H1 (cell line): ENCODE measurements at regions not wholly inside any gene's neighbourhood (a gene's known extent, or its start where the extent isn't known, plus 50 kb on each side); places are given as distances from the start of the nearest gene placed in this dataset.

ENCODE experiments used
- CTCF ChIA-PET: fragments of 300-600 bp; sonication (Branson Sonifier 250); formaldehyde crosslinking; loops from one replicate; lab custom pipeline; 2021; ENCODE audit not compliant: partially characterized antibody; lab: Charles Lee
- POLR2A ChIA-PET: fragments of 300-600 bp; sonication (Branson Sonifier 250); formaldehyde crosslinking; loops from one replicate; lab custom pipeline; 2021; ENCODE audit warnings: inconsistent platforms; ENCODE audit not compliant: partially characterized antibody; lab: Charles Lee
- DNase-seq, 2 experiments: peaks; one replicate each; pipeline versions ENCODE4 v3.0.0 to v3.0.0-alpha.2; 2010 to 2022; ENCODE audit warnings: low spot score in 2 of 2, low read depth in 1 of 2, mixed read lengths in 1 of 2
- FAIRE-seq: peaks from 2 replicates; lab custom pipeline; 2011; peaks lifted over from hg19 to GRCh38; lab: Jason Lieb, UNC
- H2AFZ ChIP-seq: 2 replicates; pipeline ENCODE4 v1.8.1; 2012; ENCODE audit warnings: low read length, inconsistent platforms
- H2AK5ac ChIP-seq: 2 replicates; pipeline ENCODE4 v1.6.1; 2013; ENCODE audit warnings: low read depth, low read length
- H2BK120ac ChIP-seq: replicated peaks from 2 replicates; pipeline ENCODE3; 2013; ENCODE audit warnings: low read depth, low read length, inconsistent platforms
- H2BK12ac ChIP-seq: 2 replicates; pipeline ENCODE4 v1.6.1; 2013; ENCODE audit warnings: low read depth, low read length
- H2BK15ac ChIP-seq: 2 replicates; pipeline ENCODE4 v1.6.1; 2013; ENCODE audit warnings: low read length
- H2BK20ac ChIP-seq: 2 replicates; pipeline ENCODE4 v1.6.1; 2013; ENCODE audit warnings: low read length
- H2BK5ac ChIP-seq: 2 replicates; pipeline ENCODE4 v1.6.1; 2013; ENCODE audit warnings: low read depth, low read length
- H3K14ac ChIP-seq: 2 replicates; pipeline ENCODE4 v1.6.1; 2013; ENCODE audit warnings: inconsistent platforms; ENCODE audit not compliant: insufficient read length
- H3K18ac ChIP-seq: 2 replicates; pipeline ENCODE4 v1.6.1; 2013; ENCODE audit warnings: low read length; ENCODE audit errors: extremely low read depth
- H3K23ac ChIP-seq: 2 replicates; pipeline ENCODE4 v1.6.1; 2013; ENCODE audit warnings: inconsistent platforms; ENCODE audit not compliant: insufficient read length
- H3K23me2 ChIP-seq: 2 replicates; pipeline ENCODE4 v1.6.1; 2013; ENCODE audit warnings: low read depth, low read length
- H3K27ac ChIP-seq: 2 replicates; pipeline ENCODE4 v1.6.1; 2011; ENCODE audit warnings: low read depth, low read length, inconsistent platforms
- H3K27me3 ChIP-seq, 4 experiments: replicated peaks in 1 of 4; 1 replicate in 1 of 4; 2 replicates in 3 of 4; pipeline versions ENCODE4 v1.6.1 to v1.8.1; 2011 to 2013; ENCODE audit warnings: low read length in 3 of 4, mild to moderate bottlenecking in 3 of 4, inconsistent platforms in 2 of 4, mixed read lengths in 2 of 4, moderate library complexity in 1 of 4; ENCODE audit not compliant: control insufficient read depth in 3 of 4, insufficient read depth in 3 of 4; ENCODE audit errors: extremely low read depth in 1 of 4
- H3K36me3 ChIP-seq, 4 experiments: 2 replicates each; pipeline versions ENCODE4 v1.6.1 to v1.8.1; 2011 to 2013; ENCODE audit warnings: mild to moderate bottlenecking in 4 of 4, low read length in 3 of 4, moderate library complexity in 2 of 4, control low read depth in 1 of 4, inconsistent platforms in 1 of 4; ENCODE audit not compliant: insufficient read depth in 4 of 4, control insufficient read depth in 2 of 4
- H3K4ac ChIP-seq: replicated peaks from 2 replicates; pipeline ENCODE3; 2013; ENCODE audit warnings: low read length, low read depth, mixed read lengths, inconsistent platforms; ENCODE audit not compliant: insufficient read length
- H3K4me1 ChIP-seq, 4 experiments: replicated peaks in 1 of 4; 1 replicate in 1 of 4; 2 replicates in 3 of 4; pipeline versions ENCODE4 v1.6.1 to v1.8.1; 2011 to 2013; ENCODE audit warnings: low read length in 3 of 4, inconsistent platforms in 2 of 4, mixed read lengths in 1 of 4; ENCODE audit not compliant: insufficient read depth in 4 of 4, control insufficient read depth in 3 of 4
- H3K4me2 ChIP-seq, 2 experiments: 2 replicates each; pipeline versions ENCODE4 v1.6.1 to v1.8.1; 2011 to 2013; ENCODE audit warnings: low read depth in 2 of 2, low read length in 2 of 2, control low read depth in 1 of 2, inconsistent platforms in 1 of 2, mild to moderate bottlenecking in 1 of 2; ENCODE audit not compliant: insufficient read depth in 1 of 2
- H3K4me3 ChIP-seq, 4 experiments: fragments of 200-600, 300-600 bp in 1 of 4; sonication (generic), shearing (Covaris generic), sonication (Bioruptor Twin) in 1 of 4; 2 replicates each; pipeline versions ENCODE4 v1.5.1 to v1.8.1; 2011 to 2016; ENCODE audit warnings: low read length in 4 of 4, low read depth in 3 of 4, control low read depth in 2 of 4, inconsistent platforms in 2 of 4, mild to moderate bottlenecking in 2 of 4, mixed read lengths in 1 of 4, moderate library complexity in 1 of 4; ENCODE audit not compliant: insufficient read depth in 2 of 4; ENCODE audit errors: extremely low read depth in 1 of 4
- H3K56ac ChIP-seq: replicated peaks from 2 replicates; pipeline ENCODE3; 2013; ENCODE audit warnings: low read depth, mild to moderate bottlenecking, mixed read lengths, low read length, inconsistent platforms; ENCODE audit not compliant: insufficient read length
- H3K79me1 ChIP-seq: 2 replicates; pipeline ENCODE4 v1.6.1; 2013; ENCODE audit warnings: low read depth, low read length, control low read depth
- H3K79me2 ChIP-seq, 2 experiments: 2 replicates each; pipeline versions ENCODE4 v1.6.1 to v1.8.1; 2012 to 2013; ENCODE audit warnings: low read length in 2 of 2, mild to moderate bottlenecking in 2 of 2, inconsistent platforms in 1 of 2; ENCODE audit not compliant: insufficient read depth in 2 of 2, control insufficient read depth in 1 of 2
- H3K9ac ChIP-seq, 4 experiments: replicated peaks in 1 of 4; 1 replicate in 1 of 4; 2 replicates in 3 of 4; pipeline versions ENCODE4 v1.6.1 to v1.8.1; 2011 to 2013; ENCODE audit warnings: low read depth in 3 of 4, low read length in 3 of 4, control low read depth in 2 of 4, mild to moderate bottlenecking in 2 of 4, moderate library complexity in 2 of 4, inconsistent platforms in 1 of 4; ENCODE audit errors: extremely low read depth in 1 of 4
- H3K9me3 ChIP-seq, 2 experiments: 2 replicates each; pipeline versions ENCODE4 v1.6.1 to v1.8.1; 2012 to 2013; ENCODE audit warnings: mild to moderate bottlenecking in 2 of 2, moderate library complexity in 2 of 2, control low read depth in 1 of 2, inconsistent platforms in 1 of 2, low read depth in 1 of 2, low read length in 1 of 2, mixed read lengths in 1 of 2; ENCODE audit not compliant: insufficient read depth in 2 of 2
- H4K20me1 ChIP-seq, 2 experiments: replicated peaks in 1 of 2; 2 replicates each; pipeline versions ENCODE3 to v1.8.1; 2011 to 2013; ENCODE audit warnings: inconsistent platforms in 2 of 2, low read length in 2 of 2, mild to moderate bottlenecking in 1 of 2; ENCODE audit not compliant: insufficient read depth in 2 of 2, control insufficient read depth in 1 of 2
- H4K5ac ChIP-seq: 2 replicates; pipeline ENCODE4 v1.6.1; 2013; ENCODE audit warnings: low read length, low read depth, mixed read lengths, inconsistent platforms; ENCODE audit not compliant: insufficient read length
- H4K8ac ChIP-seq: 2 replicates; pipeline ENCODE4 v1.8.0; 2013; ENCODE audit warnings: mild to moderate bottlenecking, moderate library complexity, low read length, inconsistent platforms; ENCODE audit not compliant: insufficient read depth; ENCODE audit errors: extremely low read depth
- H4K91ac ChIP-seq: replicated peaks from 2 replicates; pipeline ENCODE3; 2013; ENCODE audit warnings: low read length, mixed read lengths, inconsistent platforms; ENCODE audit not compliant: insufficient read length
- CBX8 ChIP-seq: fragments of 300-800, 300-1000 bp; sonication (generic); IDR thresholded peaks from 2 replicates; pipeline ENCODE4 v1.7.1; 2016; ENCODE audit warnings: low read depth, low read length, borderline replicate concordance
- EGR1 ChIP-seq: IDR thresholded peaks from 2 replicates; pipeline ENCODE4 v1.6.1; 2011; ENCODE audit warnings: low read depth, low read length, borderline replicate concordance
- WGBS, 2 experiments: shearing (Covaris generic) in 1 of 2; methylation state at CpG; one replicate each; pipeline versions ENCODE4 v1.1.6 to v1.1.7; 2013 to 2015; ENCODE audit warnings: low lambda C conversion rate in 2 of 2, mixed read lengths in 2 of 2, inconsistent platforms in 1 of 2, low coverage in 1 of 2, missing lambda C conversion rate in 1 of 2; ENCODE audit not compliant: insufficient replicate concordance in 2 of 2, insufficient coverage in 1 of 2, insufficient read length in 1 of 2; ENCODE audit errors: extremely low coverage in 1 of 2, missing lambda C conversion rate in 1 of 2; 5-methylcytosine and 5-hydroxymethylcytosine counted together

GRCh38 chr5:152151940-152152339, 227.3 kb upstream of the GLRA1 start:
- H2BK20ac ChIP-seq, result no peak overlapping the region
- H3K9ac ChIP-seq, result no peak overlapping the region
- ChIA-PET CTCF (no interaction called here), POLR2A (no interaction called here)
- H3K27me3 ChIP-seq, result no peaks in the 10 kb centered on the region
- no peak overlapping the region for H3K4me3 ChIP-seq
- no peak overlapping the region for H3K23ac ChIP-seq
- H3K79me2 ChIP-seq, result no peaks in the 10 kb centered on the region
- H4K91ac ChIP-seq, result no peak overlapping the region
- H3K14ac ChIP-seq, result no peak overlapping the region
- H3K4me2 ChIP-seq, result no peak overlapping the region
- no peaks in the 10 kb centered on the region for H3K9me3 ChIP-seq
- H4K8ac ChIP-seq, result no peak overlapping the region
- H3K23me2 ChIP-seq, result no peaks in the 10 kb centered on the region
- no peaks in the 10 kb centered on the region for H3K36me3 ChIP-seq
- no peak overlapping the region for H2BK12ac ChIP-seq
- H3K27ac ChIP-seq, result no peak overlapping the region
- H3K79me1 ChIP-seq, result no peaks in the 10 kb centered on the region
- DNase-seq (no peak), FAIRE-seq (no peak)
- H3K4me1 ChIP-seq, result no peaks in the 10 kb centered on the region
- no peak overlapping the region for H2BK15ac ChIP-seq
- H3K4ac ChIP-seq, result no peak overlapping the region
- H4K20me1 ChIP-seq, result no peaks in the 10 kb centered on the region
- H3K18ac ChIP-seq, result no peak overlapping the region
- TF ChIP-seq EGR1 (no peak), CBX8 (no peak)
- no peak overlapping the region for H4K5ac ChIP-seq
- H3K56ac ChIP-seq, result no peak overlapping the region
- no peak overlapping the region for H2BK120ac ChIP-seq
- peak overlapping the region; percentile 25 for H2AFZ ChIP-seq
- 87% methylated on average over 3 of the region's 3 CpGs; no CpG with 5 or more reads in 1 of the 2 experiments for WGBS, 2 experiments
- H2BK5ac ChIP-seq, result no peak overlapping the region
- no peak overlapping the region for H2AK5ac ChIP-seq
